ENCODE measurements at regions not wholly inside any gene's neighbourhood (a gene's known extent, or its start where the extent isn't known, plus 50 kb on each side); places are given as distances from the start of the nearest gene placed in this dataset.
"Not testable (repeated sequence)": the region's sequence is repeated elsewhere in the genome, so short reads cannot be mapped to it uniquely, and the experiment has no call there.

GRCh38 chr20:26243731-26244130 is 547.1 kb upstream of the ZNF337 start:
- intact Hi-C loops (cut with DNase I) = no loop called here
- ATAC-seq (no peak), DNase-seq (ENCODE audit: missing footprints) (no peak)

- DNase-seq (ENCODE audit: missing footprints); intact Hi-C loops (cut with DNase I); ATAC-seq: not testable (repeated sequence)
Measured at GRCh38 chr20:26220609-26221008, 524.0 kb upstream of the ZNF337 start.

- intact Hi-C loops (cut with DNase I); ATAC-seq: not testable (repeated sequence)
Measured at GRCh38 chr20:26219546-26219945, 522.9 kb upstream of the ZNF337 start.

GRCh38 chr20:26218301-26218700 is 521.6 kb upstream of the ZNF337 start:
- no peak for DNase-seq (ENCODE audit: missing footprints)
- ATAC-seq = no peak
- intact Hi-C loops (cut with DNase I) = no loop called here

More at GRCh38 chr20:26219546-26219945, 522.9 kb upstream of the ZNF337 start:
- not testable (repeated sequence) for DNase-seq (ENCODE audit: missing footprints)

GRCh38 chr20:26216025-26216424 is 519.4 kb upstream of the ZNF337 start:
- DNase-seq (ENCODE audit: missing footprints) (no peak), ATAC-seq (no peak)
- intact Hi-C loops (cut with DNase I) = no loop called here

GRCh38 chr20:26214991-26215390 is 518.3 kb upstream of the ZNF337 start:
- intact Hi-C loops (cut with DNase I) = no loop called here
- no peak for ATAC-seq
- no peak for DNase-seq (ENCODE audit: missing footprints)

- intact Hi-C loops (cut with DNase I) = no loop called here
- no peak for ATAC-seq
- DNase-seq (ENCODE audit: missing footprints) = no peak
Measured at GRCh38 chr20:26209171-26209941, 512.7 kb upstream of the ZNF337 start.

- intact Hi-C loops (cut with DNase I) = no loop called here
- ATAC-seq (no peak), DNase-seq (ENCODE audit: missing footprints) (no peak)
Measured at GRCh38 chr20:26208296-26209091, 511.8 kb upstream of the ZNF337 start.

- ATAC-seq; intact Hi-C loops (cut with DNase I); DNase-seq (ENCODE audit: missing footprints): not testable (repeated sequence)
Measured at GRCh38 chr20:26207967-26208295, 511.3 kb upstream of the ZNF337 start.

- ATAC-seq = no peak
- intact Hi-C loops (cut with DNase I) = no loop called here
Measured at GRCh38 chr20:26207237-26207966, 510.7 kb upstream of the ZNF337 start.

GRCh38 chr20:26205350-26205749 is 508.7 kb upstream of the ZNF337 start:
- DNase-seq (ENCODE audit: missing footprints) (no peak), ATAC-seq (no peak)
- intact Hi-C loops (cut with DNase I) = no loop called here

More at GRCh38 chr20:26207237-26207966, 510.7 kb upstream of the ZNF337 start:
- DNase-seq (ENCODE audit: missing footprints) = no peak

- DNase-seq (ENCODE audit: missing footprints); ATAC-seq; intact Hi-C loops (cut with DNase I): not testable (repeated sequence)
Measured at GRCh38 chr20:26201026-26201425, 504.4 kb upstream of the ZNF337 start.

- ATAC-seq; DNase-seq (ENCODE audit: missing footprints); intact Hi-C loops (cut with DNase I): not testable (repeated sequence)
Measured at GRCh38 chr20:26187329-26187728, 490.7 kb upstream of the ZNF337 start.

- DNase-seq (ENCODE audit: missing footprints); ATAC-seq; intact Hi-C loops (cut with DNase I): not testable (repeated sequence)
Measured at GRCh38 chr20:26183720-26184119, 487.1 kb upstream of the ZNF337 start.

GRCh38 chr20:26181364-26181763 is 484.7 kb upstream of the ZNF337 start:
- intact Hi-C loops (cut with DNase I); ATAC-seq; DNase-seq (ENCODE audit: missing footprints): not testable (repeated sequence)

- intact Hi-C loops (cut with DNase I); DNase-seq (ENCODE audit: missing footprints); ATAC-seq: not testable (repeated sequence)
Measured at GRCh38 chr20:26171875-26172274, 475.2 kb upstream of the ZNF337 start.

- ATAC-seq (no peak), DNase-seq (ENCODE audit: missing footprints) (no peak)
- intact Hi-C loops (cut with DNase I) = no loop called here
Measured at GRCh38 chr20:26169506-26169905, 472.9 kb upstream of the ZNF337 start.

GRCh38 chr20:26167499-26167898 is 470.8 kb upstream of the ZNF337 start:
- DNase-seq (ENCODE audit: missing footprints) (no peak), ATAC-seq (no peak)
- intact Hi-C loops (cut with DNase I) = no loop called here

GRCh38 chr20:26163890-26164289 is 467.2 kb upstream of the ZNF337 start:
- no peak for ATAC-seq
- intact Hi-C loops (cut with DNase I) = no loop called here
- DNase-seq (ENCODE audit: missing footprints) = no peak

Data from Right ventricle myocardium inferior (tissue), 1 donor.